Upper lobe of right lung (tissue), 1 donor: ENCODE measurements at regions not wholly inside any gene's neighbourhood (a gene's known extent, or its start where the extent isn't known, plus 50 kb on each side); places are given as distances from the start of the nearest gene placed in this dataset.

Source experiments
- ATAC-seq: fragments of 200-7000 bp; cut with Tn5 transposase; one replicate; pipeline ENCODE4 v1.9.1; 2020; ENCODE audit warnings: mild to moderate bottlenecking, moderate library complexity
- DNase-seq: peaks from one replicate; pipeline ENCODE4 v3.0.0-alpha.2; 2020
- H3K27ac ChIP-seq: fragments of 200-600 bp; one replicate; pipeline ENCODE4 v1.8.0; 2022
- H3K27me3 ChIP-seq: fragments of 200-600 bp; one replicate; pipeline ENCODE4 v1.8.0; 2022; ENCODE audit warnings: mild to moderate bottlenecking
- H3K36me3 ChIP-seq: fragments of 200-600 bp; one replicate; pipeline ENCODE4 v1.8.0; 2022
- H3K4me1 ChIP-seq: fragments of 200-600 bp; one replicate; pipeline ENCODE4 v1.8.0; 2022
- H3K4me3 ChIP-seq: fragments of 200-600 bp; one replicate; pipeline ENCODE4 v1.8.0; 2022; ENCODE audit warnings: mild to moderate bottlenecking
- H3K9me3 ChIP-seq: fragments of 200-600 bp; one replicate; pipeline ENCODE4 v1.8.0; 2022
- CTCF ChIP-seq: fragments of 200-600 bp; IDR thresholded peaks from one replicate; pipeline ENCODE4 v1.8.0; 2022; ENCODE audit warnings: antibody characterized with exemption
- intact Hi-C: fragments of 100-400 bp; cut with DNase I; formaldehyde crosslinking; loops from one replicate; pipeline ENCODE4 v1.11.0; 2022
- donor health status: DM: no; HTN: yes; CAD: no; lungs with severe emphysema.

GRCh38 chr18:67682516-67682915 is 166.0 kb upstream of the DSEL start:
- intact Hi-C loops = no loop called here
- DNase-seq = no peak
- H3K36me3 ChIP-seq = no peaks in the 10 kb centered on the region
- H3K9me3 ChIP-seq = no peaks in the 10 kb centered on the region
- no peak for TF ChIP-seq CTCF
- H3K27me3 ChIP-seq = no peaks in the 10 kb centered on the region
- H3K4me1 ChIP-seq = no peaks in the 10 kb centered on the region
- H3K4me3 ChIP-seq = no peak overlapping the region
- no peak overlapping the region for H3K27ac ChIP-seq
- no peak for ATAC-seq

DNA sequence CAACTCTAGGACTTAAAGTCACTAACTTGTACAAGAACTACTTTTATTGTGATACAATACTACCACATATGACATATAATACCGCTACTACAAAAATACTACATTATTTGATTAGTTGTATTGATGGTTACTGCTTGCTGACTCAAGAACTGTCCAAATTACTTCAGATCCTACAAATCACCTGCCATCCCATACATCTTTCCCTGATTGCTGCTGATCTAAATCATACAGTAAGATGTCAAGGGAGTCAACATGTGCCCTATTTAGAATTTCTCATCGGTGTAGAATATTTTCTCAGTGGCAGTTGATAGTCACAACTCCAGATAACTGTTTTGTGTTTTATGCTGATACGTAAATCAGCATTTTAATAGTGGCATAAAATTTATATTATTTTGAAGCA is 161.0 kb upstream of the DSEL start:
- Histone ChIP-seq H3K36me3 (no peaks in the 10 kb centered on the region), H3K27ac (no peak overlapping the region), H3K4me1 (no peaks in the 10 kb centered on the region), H3K27me3 (no peaks in the 10 kb centered on the region), H3K9me3 (no peaks in the 10 kb centered on the region), H3K4me3 (no peak overlapping the region)
- DNase-seq = no peak
- intact Hi-C loops = no loop called here
- TF ChIP-seq CTCF = no peak
- no peak for ATAC-seq

- ATAC-seq = no peak
Measured at GRCh38 chr18:67672716-67673115, 156.2 kb upstream of the DSEL start.

GRCh38 chr18:67672155-67672554 is 155.6 kb upstream of the DSEL start:
- intact Hi-C loops = no loop called here
- Histone ChIP-seq H3K27ac (no peak overlapping the region), H3K9me3 (no peaks in the 10 kb centered on the region), H3K27me3 (no peaks in the 10 kb centered on the region), H3K4me1 (no peaks in the 10 kb centered on the region), H3K4me3 (no peak overlapping the region), H3K36me3 (no peaks in the 10 kb centered on the region)
- DNase-seq = no peak
- no peak for ATAC-seq
- no peak for TF ChIP-seq CTCF

More at GRCh38 chr18:67672716-67673115, 156.2 kb upstream of the DSEL start:
- no peaks in the 10 kb centered on the region for H3K27me3 ChIP-seq
- DNase-seq = no peak
- no peaks in the 10 kb centered on the region for H3K4me1 ChIP-seq
- no peak overlapping the region for H3K27ac ChIP-seq
- no peak overlapping the region for H3K4me3 ChIP-seq
- H3K36me3 ChIP-seq = no peaks in the 10 kb centered on the region
- TF ChIP-seq CTCF = no peak
- intact Hi-C loops = no loop called here
- H3K9me3 ChIP-seq = no peaks in the 10 kb centered on the region

DNA sequence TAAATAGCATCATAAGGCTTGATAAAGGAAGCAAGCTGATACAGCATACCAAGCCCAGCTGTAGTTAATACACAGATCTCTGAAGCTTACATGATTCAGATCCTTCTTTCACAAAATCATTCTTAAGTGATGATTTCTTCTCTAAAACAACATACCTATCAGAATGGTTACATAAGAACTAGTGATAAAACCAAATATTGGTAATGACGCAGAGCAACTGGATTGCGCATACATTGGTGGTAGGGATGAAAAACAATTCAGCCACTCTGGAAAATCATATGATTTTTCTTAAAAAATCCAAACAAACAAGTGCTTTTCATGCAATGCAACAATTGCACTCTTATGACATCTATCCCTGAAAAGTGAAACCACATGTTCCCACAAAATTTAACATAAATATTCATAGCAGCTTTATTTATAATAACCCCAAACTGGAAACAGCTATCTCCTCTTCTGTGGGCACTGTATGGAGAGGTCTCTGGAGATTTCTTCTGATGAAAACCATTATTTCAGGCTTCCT is 153.6 kb upstream of the DSEL start:
- Histone ChIP-seq H3K27ac (no peak overlapping the region), H3K4me3 (no peak overlapping the region), H3K4me1 (no peaks in the 10 kb centered on the region), H3K27me3 (no peaks in the 10 kb centered on the region), H3K36me3 (no peaks in the 10 kb centered on the region), H3K9me3 (no peaks in the 10 kb centered on the region)
- ATAC-seq = no peak
- TF ChIP-seq CTCF = no peak
- intact Hi-C loops = no loop called here
- DNase-seq = no peak

DNA sequence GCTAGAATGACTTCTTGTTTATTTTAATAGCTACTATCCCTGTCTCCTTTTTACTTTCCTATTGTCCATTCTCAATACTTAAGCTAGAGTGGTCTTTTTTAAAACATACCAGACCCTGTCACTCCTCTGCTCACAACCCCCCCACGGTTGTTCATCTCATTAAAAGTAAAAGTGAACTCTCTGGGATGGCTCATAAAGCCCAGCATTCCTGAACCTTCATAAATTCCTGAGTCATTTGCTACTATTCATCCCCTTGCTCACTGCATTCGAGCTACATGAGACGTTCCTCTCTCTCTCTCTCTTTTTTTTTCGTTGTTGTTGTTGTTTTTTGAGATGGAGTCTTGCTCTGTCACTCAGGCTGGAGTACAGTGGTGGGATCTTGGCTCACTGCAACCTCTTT is 148.7 kb upstream of the DSEL start:
- Histone ChIP-seq H3K4me3 (no peak overlapping the region), H3K27me3 (no peaks in the 10 kb centered on the region), H3K4me1 (no peaks in the 10 kb centered on the region), H3K9me3 (no peaks in the 10 kb centered on the region), H3K36me3 (no peaks in the 10 kb centered on the region), H3K27ac (no peak overlapping the region)
- DNase-seq (no peak), ATAC-seq (no peak)
- no peak for TF ChIP-seq CTCF
- intact Hi-C loops = no loop called here
